ENCODE measurements at regions not wholly inside any gene's neighbourhood (a gene's known extent, or its start where the extent isn't known, plus 50 kb on each side); places are given as distances from the start of the nearest gene placed in this dataset.
"Not testable (repeated sequence)": the region's sequence is repeated elsewhere in the genome, so short reads cannot be mapped to it uniquely, and the experiment has no call there.

DNA sequence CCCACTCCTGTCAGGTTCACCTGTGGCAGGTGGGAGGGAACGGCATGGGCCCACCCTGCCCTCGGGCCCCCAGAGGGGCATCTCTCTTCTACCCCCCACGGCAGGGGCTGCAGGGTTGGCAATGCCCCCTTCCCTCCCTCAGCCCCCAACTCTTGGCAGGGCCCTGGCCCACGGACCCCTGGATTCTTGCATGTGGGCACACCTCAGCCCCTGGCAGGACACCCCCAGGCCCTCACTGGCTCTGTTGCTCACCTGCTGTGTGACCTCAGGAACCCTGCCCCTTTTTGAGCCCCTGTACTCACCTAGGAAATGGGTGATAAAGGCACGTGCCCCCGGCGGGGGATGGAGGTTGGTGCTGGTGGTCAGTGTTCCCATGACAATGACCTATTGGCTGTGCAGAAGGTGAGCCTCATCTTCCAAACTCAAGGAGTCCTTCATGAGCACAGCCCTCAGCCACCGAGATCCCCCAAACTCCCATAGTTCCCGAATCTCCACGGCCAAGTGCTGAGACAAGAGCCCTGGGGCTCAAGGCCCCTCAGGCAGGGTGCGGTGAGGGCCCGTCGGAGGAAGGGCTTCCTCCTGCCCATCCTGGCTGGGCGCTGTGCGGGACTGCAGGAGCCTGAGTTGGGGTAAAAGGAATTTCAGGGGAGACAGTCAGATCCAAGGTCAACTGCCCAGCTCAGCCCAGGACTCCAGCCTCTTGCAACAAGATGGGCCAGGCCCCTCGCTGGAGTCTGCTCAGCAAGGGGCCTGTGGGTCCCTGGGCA lies 198.2 kb downstream of the IGLL1 start:
- DNase-seq (ENCODE audit: low read depth, low spot score) = no peak

DNA sequence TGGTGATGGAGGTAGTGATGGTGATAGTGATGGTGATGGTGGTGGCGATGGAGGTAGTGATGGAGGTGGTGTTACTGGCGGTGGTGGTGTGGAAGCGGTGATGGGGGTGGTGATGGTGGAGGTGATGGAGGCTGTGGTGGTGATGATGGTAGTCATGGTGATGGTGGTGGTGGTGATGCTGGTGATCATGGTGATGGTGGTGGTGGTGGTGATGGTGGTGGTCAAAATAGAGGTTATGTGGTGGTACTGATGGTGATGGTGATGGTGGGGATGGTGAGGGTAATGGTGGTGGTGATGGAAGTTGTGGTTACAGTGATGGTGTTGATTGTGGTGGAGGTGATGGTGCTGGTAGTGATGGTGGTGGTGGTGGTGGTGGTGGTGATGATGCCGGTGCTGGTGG lies 199.2 kb downstream of the IGLL1 start:
- DNase-seq (ENCODE audit: low read depth, low spot score) = no peak

DNA sequence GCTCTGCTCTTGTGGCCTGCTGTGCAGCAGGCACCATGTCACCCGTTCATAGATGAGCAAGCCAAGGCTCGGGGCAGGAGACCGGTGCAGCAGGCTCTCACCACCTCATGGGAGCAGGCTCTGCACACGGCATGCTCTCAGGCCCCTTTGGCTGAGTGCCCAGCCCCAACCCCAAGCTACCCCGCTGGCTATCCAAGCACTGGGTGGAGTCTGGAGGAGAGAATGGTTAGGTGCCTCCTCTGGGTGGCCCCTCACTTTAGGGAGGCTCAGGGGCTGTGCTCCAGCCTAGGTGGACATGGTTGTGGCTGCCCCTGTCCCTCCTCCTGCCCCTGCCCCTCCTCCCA lies 199.9 kb downstream of the IGLL1 start:
- no peak for DNase-seq (ENCODE audit: low read depth, low spot score)

DNA sequence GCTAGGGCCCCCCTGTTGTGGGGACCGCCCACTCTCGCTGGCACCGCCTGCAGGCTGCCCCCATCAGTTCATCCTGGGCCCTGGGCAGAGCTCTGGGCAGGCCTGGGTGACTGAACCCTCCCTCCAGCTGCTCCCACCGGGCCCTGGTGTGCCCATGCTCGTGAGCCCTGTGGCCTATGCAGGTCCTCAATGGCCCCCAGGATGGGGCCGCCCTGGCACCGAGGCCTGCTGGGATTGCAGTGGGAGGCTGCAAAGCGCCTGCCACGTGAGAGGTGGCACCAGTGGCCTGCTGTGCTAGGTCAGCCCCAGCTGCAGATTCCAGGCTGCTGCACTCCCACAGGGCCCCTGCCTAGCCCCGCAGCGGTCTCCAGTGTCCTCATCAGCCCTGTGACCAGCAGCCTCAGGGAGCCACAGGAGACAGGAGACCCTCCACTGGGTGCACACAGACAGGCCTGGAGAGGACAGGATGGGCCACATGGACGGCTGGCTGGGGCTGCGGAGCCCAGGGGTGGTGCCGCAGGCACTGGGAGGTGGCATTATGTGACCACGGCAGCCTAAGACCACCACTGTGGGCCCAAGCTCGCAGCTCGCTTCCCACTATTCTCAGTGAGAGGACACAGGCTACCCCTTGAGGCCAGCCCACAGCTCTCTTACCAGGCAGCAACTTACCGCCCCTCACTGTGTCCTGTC lies 199.4 kb downstream of the BCR start:
- not testable (repeated sequence) for DNase-seq (ENCODE audit: low read depth, low spot score)

DNA sequence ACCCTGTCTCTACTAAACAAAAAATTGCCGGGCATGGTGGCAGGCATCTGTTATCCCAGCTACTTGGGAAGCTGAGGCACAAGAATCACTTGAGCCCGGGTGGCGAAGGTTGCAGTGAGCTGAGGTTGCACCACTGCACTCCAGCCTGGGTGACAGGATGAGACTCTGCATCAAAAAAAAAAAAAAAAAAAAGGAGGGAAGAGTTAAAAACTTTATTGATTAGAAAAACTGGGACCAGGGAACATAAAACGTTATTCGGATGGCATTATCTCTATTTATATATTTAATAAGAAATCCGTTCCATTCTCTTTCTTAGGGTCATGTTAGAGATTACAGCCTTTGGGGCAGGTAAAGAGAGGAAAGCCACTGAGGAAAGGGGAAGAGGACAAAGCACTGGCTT lies 197.5 kb downstream of the BCR start:
- no peak for DNase-seq (ENCODE audit: low read depth, low spot score)

DNA sequence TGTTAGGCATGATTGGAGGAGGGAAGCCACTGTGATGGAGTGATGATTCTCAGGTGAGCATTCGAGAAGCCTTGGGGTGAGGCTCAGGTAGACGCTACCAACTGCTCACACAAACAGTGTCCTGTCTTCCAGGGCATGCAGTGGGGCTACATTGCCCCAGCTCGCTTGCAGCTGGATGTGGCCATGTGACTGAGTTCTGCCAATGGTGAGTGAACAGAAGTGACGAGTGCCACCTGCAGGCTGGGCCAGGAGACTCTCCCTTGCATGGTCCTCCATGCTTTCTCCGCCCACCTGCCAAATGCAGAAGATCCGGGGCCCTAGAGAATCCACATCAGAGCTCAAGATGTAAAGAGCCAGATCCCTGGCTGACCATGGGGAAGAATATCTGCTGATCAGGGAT lies 195.9 kb downstream of the BCR start:
- peak; percentile 35 for DNase-seq (ENCODE audit: low read depth, low spot score)

DNA sequence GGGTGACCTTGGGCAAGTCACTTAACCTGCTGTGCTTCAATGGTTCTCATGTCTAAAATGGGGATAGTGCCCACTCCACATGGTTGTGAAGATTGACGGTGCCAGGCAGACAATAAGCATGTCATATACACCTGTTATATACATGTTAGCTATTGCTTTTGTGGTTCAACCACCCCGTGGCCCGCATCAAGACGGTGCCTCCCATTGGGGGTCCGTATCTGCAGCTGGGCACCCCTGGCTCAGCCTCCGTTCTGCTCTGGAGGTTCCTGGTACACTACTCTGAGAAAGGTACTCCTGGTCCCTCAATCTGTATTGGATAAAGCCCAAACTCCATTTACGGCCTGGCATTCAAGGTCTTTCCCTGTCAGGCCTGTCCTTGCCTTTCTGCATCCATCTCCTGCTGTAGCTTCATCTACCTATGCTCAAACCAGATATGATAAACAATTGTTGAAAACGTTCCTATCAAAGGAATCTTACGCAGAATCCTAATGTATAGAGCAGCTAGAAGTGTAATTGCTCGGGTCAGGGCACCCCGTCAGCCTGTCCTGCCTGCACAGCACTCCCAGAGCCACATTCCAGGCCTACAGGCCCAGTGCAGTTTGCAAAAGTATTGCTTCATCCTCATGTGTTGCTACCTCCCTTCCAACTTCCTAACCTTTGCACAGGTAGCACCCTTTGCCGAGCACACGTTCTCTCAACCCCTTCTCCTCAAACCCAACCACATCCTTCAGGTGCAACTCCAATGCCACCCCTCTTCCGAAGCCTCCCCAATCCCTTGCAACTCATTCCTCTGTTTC lies 194.9 kb downstream of the BCR start:
- DNase-seq (ENCODE audit: low read depth, low spot score) = no peak

DNA sequence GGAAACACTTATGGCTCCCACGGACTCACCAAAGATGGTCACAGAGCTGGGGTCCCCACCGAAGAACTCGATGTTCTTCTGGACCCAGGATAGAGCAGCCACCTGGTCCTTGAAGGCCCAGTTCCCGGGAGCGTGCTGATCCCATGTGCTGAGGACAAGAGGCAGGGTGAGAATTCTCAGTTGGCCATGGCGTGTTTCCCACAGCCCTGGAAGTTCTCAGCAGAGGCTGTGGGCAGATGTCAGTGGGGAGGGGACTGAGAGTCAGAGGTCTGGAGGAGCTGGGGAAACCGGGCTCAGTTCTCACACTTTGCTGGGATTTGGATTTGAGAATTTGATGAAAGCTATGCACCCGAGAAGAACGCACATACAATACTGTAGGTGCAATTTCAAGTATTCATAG lies 193.3 kb downstream of the BCR start:
- DNase-seq (ENCODE audit: low read depth, low spot score) = no peak

DNA sequence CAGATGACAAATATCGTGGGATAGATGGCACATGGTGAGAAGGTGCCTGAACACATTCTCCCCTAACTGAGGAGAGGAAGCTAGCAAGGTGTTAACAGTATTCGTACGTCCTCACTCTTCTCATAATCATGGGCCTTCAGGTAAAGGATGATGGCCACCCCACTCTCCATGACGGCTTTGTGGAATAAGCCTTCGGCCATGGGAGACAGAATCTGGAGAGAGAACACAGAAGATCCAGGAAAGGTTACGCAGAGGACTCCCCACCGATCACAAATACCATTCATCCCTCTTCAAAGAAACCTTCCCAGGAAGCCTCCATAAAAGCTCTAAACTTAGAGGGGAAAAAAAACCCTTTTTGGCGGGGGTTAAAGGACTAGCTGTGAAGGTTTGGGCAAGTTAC lies 189.9 kb downstream of the BCR start:
- no peak for DNase-seq (ENCODE audit: low read depth, low spot score)

DNA sequence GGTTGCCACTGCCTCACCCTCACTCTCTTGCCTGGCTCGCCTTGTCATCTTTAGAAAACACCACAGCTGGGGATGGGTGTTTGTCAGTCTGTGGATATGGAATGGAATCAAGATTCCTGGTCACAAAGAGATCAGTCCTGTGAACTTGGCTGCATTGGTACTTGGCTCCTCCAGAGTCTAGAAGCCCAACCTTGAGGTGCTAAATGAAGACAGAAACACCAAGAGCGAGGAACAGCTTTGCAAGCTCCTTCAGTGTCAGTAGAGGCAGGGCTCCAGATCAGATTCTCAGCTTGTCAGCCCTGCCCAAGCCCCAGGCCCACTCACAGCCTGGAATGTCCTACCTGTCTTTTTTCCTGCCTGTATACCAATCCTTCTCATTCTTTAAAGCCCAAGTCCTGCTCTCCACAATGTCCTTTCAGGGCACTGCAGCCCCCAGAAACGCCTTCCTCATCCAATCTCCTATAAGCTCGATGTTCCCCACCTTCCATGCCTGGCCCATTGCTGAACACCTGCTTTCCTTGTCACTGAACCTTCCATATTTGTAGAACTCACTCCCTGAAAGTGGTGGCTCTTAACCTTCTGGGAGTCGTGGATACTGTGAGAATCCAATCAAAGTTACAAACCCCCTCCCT lies 188.9 kb downstream of the BCR start:
- DNase-seq (ENCODE audit: low read depth, low spot score) = no peak

Measured in iPS DF 19.7 (cell line).